Fibroblast of lung (primary cell): ENCODE measurements at regions not wholly inside any gene's neighbourhood (a gene's known extent, or its start where the extent isn't known, plus 50 kb on each side); places are given as distances from the start of the nearest gene placed in this dataset.

Source experiments
- DNase-seq, 2 donors: peaks; one replicate each; pipeline versions ENCODE4 v3.0.0 to v3.0.0-alpha.2; 2010; ENCODE audit warnings: low read depth in 2 of 2
- H2AFZ ChIP-seq: 2 replicates; pipeline ENCODE4 v1.5.1; 2012; ENCODE audit warnings: low read length, control low read depth, inconsistent platforms
- H3K27ac ChIP-seq: 2 replicates; pipeline ENCODE4 v1.5.1; 2011; ENCODE audit warnings: low read length, control low read depth; ENCODE audit not compliant: insufficient read depth
- H3K27me3 ChIP-seq: 2 replicates; pipeline ENCODE4 v1.5.1; 2011; ENCODE audit warnings: mild to moderate bottlenecking, low read length; ENCODE audit not compliant: control insufficient read depth, insufficient read depth
- H3K36me3 ChIP-seq: 2 replicates; pipeline ENCODE4 v1.5.1; 2011; ENCODE audit warnings: low read length; ENCODE audit not compliant: control insufficient read depth, insufficient read depth
- H3K4me1 ChIP-seq: 2 replicates; pipeline ENCODE4 v1.5.1; 2011; ENCODE audit warnings: low read length; ENCODE audit not compliant: control insufficient read depth, insufficient read depth; ENCODE audit errors: extremely low read depth
- H3K4me2 ChIP-seq: 2 replicates; pipeline ENCODE4 v1.5.1; 2011; ENCODE audit warnings: low read length, control low read depth; ENCODE audit not compliant: insufficient read depth; ENCODE audit errors: extremely low read depth
- H3K4me3 ChIP-seq, 4 experiments: fragments of 200-600 bp in 1 of 4; sonication (generic) in 1 of 4; replicated peaks in 1 of 4; 2 replicates each; pipeline ENCODE4 v1.5.1; 2011 to 2016; ENCODE audit warnings: low read length in 4 of 4, low read depth in 3 of 4, mild to moderate bottlenecking in 3 of 4, control low read depth in 2 of 4, inconsistent platforms in 1 of 4, mixed read lengths in 1 of 4; ENCODE audit not compliant: insufficient read depth in 1 of 4; ENCODE audit errors: control extremely low read depth in 1 of 4
- H3K79me2 ChIP-seq: 2 replicates; pipeline ENCODE4 v1.5.1; 2012; ENCODE audit warnings: mild to moderate bottlenecking, low read length, inconsistent platforms; ENCODE audit not compliant: control insufficient read depth, insufficient read depth
- H3K9ac ChIP-seq: 2 replicates; pipeline ENCODE4 v1.5.1; 2011; ENCODE audit warnings: mild to moderate bottlenecking, low read length, control low read depth; ENCODE audit not compliant: insufficient read depth
- H3K9me3 ChIP-seq: 2 replicates; pipeline ENCODE4 v1.5.1; 2012; ENCODE audit warnings: low read depth, low read length; ENCODE audit not compliant: control insufficient read depth, insufficient read depth
- H4K20me1 ChIP-seq: 2 replicates; pipeline ENCODE4 v1.5.1; 2011; ENCODE audit warnings: low read length; ENCODE audit not compliant: control insufficient read depth, insufficient read depth; ENCODE audit errors: extremely low read depth
- CTCF ChIP-seq, 2 donors: IDR thresholded peaks in 1 of 2; conservative IDR thresholded peaks in 1 of 2; 1 replicate in 1 of 2; 2 replicates in 1 of 2; pipeline ENCODE4 v1.5.1; 2011 to 2012; ENCODE audit warnings: low read length in 2 of 2, control low read depth in 1 of 2, inconsistent platforms in 1 of 2, low read depth in 1 of 2, mild to moderate bottlenecking in 1 of 2
- EZH2 ChIP-seq: IDR thresholded peaks from 2 replicates; pipeline ENCODE4 v1.5.1; 2012; ENCODE audit warnings: low read length, control low read depth, mild to moderate bottlenecking; ENCODE audit errors: missing control alignments

- TF ChIP-seq CTCF (conservative IDR thresholded peaks at IDR 0.05 in 1 of 2, IDR thresholded peaks at IDR 0.05 in 1 of 2; ENCODE audit: low read depth in 1 of 2, low read length in 2 of 2) (no peak), EZH2 (no peak)
- no peak for DNase-seq
- H3K36me3 ChIP-seq: no peaks in the 10 kb centered on the region
These were observed 429.5 kb downstream of the STK39 start for GRCh38 chr2:167817908-167818307.

GRCh38 chr2:167817422-167817821 lies 430.0 kb downstream of the STK39 start:
- Histone ChIP-seq H3K79me2 (no peaks in the 10 kb centered on the region), H3K9ac (no peak overlapping the region), H3K4me2 (no peak overlapping the region), H3K36me3 (no peaks in the 10 kb centered on the region), H2AFZ (no peak overlapping the region), H3K27ac (no peak overlapping the region), H3K27me3 (no peaks in the 10 kb centered on the region), H3K4me1 (no peaks in the 10 kb centered on the region), H3K9me3 (no peaks in the 10 kb centered on the region), H4K20me1 (no peaks in the 10 kb centered on the region), H3K4me3 (no peak overlapping the region)
- no peak for DNase-seq
- no peak for TF ChIP-seq CTCF (conservative IDR thresholded peaks at IDR 0.05 in 1 of 2, IDR thresholded peaks at IDR 0.05 in 1 of 2; ENCODE audit: low read depth in 1 of 2, low read length in 2 of 2)
- TF ChIP-seq EZH2: no peak

More at GRCh38 chr2:167817908-167818307, 429.5 kb downstream of the STK39 start:
- no peak overlapping the region for H3K27ac ChIP-seq
- H3K9ac ChIP-seq: no peak overlapping the region
- H3K4me3 ChIP-seq: no peak overlapping the region
- H4K20me1 ChIP-seq: no peaks in the 10 kb centered on the region
- no peaks in the 10 kb centered on the region for H3K9me3 ChIP-seq
- no peaks in the 10 kb centered on the region for H3K4me1 ChIP-seq
- H3K4me2 ChIP-seq: no peak overlapping the region
- no peak overlapping the region for H2AFZ ChIP-seq
- H3K27me3 ChIP-seq: no peaks in the 10 kb centered on the region
- H3K79me2 ChIP-seq: no peaks in the 10 kb centered on the region

GRCh38 chr2:167816874-167817290 lies 430.5 kb downstream of the STK39 start:
- H3K27me3 ChIP-seq: no peaks in the 10 kb centered on the region
- H3K9ac ChIP-seq: no peak overlapping the region
- H3K9me3 ChIP-seq: no peaks in the 10 kb centered on the region
- H3K4me3 ChIP-seq: no peak overlapping the region
- no peaks in the 10 kb centered on the region for H3K4me1 ChIP-seq
- no peak overlapping the region for H3K27ac ChIP-seq
- no peaks in the 10 kb centered on the region for H4K20me1 ChIP-seq
- no peak for DNase-seq
- no peak for TF ChIP-seq EZH2
- TF ChIP-seq CTCF (conservative IDR thresholded peaks at IDR 0.05 in 1 of 2, IDR thresholded peaks at IDR 0.05 in 1 of 2; ENCODE audit: low read depth in 1 of 2, low read length in 2 of 2): no peak
- H3K79me2 ChIP-seq: no peaks in the 10 kb centered on the region
- H3K36me3 ChIP-seq: no peaks in the 10 kb centered on the region
- no peak overlapping the region for H3K4me2 ChIP-seq
- no peak overlapping the region for H2AFZ ChIP-seq
